ENCODE measurements at regions not wholly inside any gene's neighbourhood (a gene's known extent, or its start where the extent isn't known, plus 50 kb on each side); places are given as distances from the start of the nearest gene placed in this dataset.
"Not testable (repeated sequence)": the region's sequence is repeated elsewhere in the genome, so short reads cannot be mapped to it uniquely, and the experiment has no call there.

DNA sequence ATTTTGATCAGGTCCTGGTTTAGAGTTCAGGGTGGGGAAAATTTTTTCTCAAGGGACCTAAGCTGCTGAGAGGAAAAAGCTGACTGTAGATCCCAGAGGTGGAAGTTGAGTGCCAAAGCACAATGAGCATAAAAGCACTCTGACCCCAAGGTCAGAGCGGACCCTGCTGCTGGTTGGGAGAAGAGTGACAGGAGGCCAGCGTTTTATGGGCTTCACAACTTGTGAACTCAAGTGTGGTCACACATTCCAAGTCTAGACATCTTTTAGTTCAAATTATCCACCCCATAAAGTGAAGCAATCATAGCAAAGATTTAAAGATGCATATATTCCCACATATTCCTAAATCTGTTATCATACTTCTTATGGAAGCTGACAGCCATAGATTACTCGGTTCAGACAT lies 220.3 kb downstream of the CHIC2 start:
- Histone ChIP-seq H3K4me3 (no peak overlapping the region), H3K27ac (no peak overlapping the region), H3K9me3 (no peaks in the 10 kb centered on the region), H3K27me3 (no peaks in the 10 kb centered on the region), H3K4me1 (no peaks in the 10 kb centered on the region), H3K36me3 (no peaks in the 10 kb centered on the region)
- intact Hi-C loops (cut with DNase I), result no loop called here
- TF ChIP-seq, protein P1, sequence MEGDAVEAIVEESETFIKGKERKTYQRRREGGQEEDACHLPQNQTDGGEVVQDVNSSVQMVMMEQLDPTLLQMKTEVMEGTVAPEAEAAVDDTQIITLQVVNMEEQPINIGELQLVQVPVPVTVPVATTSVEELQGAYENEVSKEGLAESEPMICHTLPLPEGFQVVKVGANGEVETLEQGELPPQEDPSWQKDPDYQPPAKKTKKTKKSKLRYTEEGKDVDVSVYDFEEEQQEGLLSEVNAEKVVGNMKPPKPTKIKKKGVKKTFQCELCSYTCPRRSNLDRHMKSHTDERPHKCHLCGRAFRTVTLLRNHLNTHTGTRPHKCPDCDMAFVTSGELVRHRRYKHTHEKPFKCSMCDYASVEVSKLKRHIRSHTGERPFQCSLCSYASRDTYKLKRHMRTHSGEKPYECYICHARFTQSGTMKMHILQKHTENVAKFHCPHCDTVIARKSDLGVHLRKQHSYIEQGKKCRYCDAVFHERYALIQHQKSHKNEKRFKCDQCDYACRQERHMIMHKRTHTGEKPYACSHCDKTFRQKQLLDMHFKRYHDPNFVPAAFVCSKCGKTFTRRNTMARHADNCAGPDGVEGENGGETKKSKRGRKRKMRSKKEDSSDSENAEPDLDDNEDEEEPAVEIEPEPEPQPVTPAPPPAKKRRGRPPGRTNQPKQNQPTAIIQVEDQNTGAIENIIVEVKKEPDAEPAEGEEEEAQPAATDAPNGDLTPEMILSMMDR (IDR thresholded peaks at IDR 0.05), result no peak
- DNase-seq (ENCODE audit: extremely low spot score in 2 of 2), result no peak

DNA sequence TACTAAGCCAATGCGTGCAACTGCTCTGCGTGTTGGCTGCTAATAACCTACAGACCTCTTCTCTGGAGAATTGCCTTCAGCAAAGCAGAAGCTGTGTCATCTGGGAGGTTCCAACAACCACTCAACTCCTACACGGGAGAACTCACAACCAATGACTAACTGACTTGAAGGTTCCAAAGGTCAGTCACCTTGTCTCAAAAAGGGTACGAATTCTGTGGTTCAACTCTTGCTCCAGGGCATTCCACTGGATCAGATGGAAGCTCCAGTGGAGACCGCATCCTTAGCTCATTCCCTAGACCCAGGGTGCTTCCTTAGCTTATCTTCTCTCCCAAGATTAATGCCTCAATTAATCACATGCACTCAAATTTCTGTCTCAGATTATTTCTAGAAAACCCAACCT lies 222.7 kb downstream of the CHIC2 start:
- H3K4me3 ChIP-seq, result no peak overlapping the region
- no peak for DNase-seq (ENCODE audit: extremely low spot score in 2 of 2)
- H3K27me3 ChIP-seq, result no peaks in the 10 kb centered on the region
- intact Hi-C loops (cut with DNase I), result no loop called here
- TF ChIP-seq POLR2A (IDR thresholded peaks at IDR 0.05) (no peak), POLR2AphosphoS5 (IDR thresholded peaks at IDR 0.05; ENCODE audit: insufficient read depth in 1 of 2, low read depth in 1 of 2) (no peak)
- TF ChIP-seq, protein P1 (IDR thresholded peaks at IDR 0.05), result no peak
- H3K4me1 ChIP-seq, result no peaks in the 10 kb centered on the region
- no peaks in the 10 kb centered on the region for H3K36me3 ChIP-seq
- H3K9me3 ChIP-seq, result no peaks in the 10 kb centered on the region
- no peak overlapping the region for H3K27ac ChIP-seq

DNA sequence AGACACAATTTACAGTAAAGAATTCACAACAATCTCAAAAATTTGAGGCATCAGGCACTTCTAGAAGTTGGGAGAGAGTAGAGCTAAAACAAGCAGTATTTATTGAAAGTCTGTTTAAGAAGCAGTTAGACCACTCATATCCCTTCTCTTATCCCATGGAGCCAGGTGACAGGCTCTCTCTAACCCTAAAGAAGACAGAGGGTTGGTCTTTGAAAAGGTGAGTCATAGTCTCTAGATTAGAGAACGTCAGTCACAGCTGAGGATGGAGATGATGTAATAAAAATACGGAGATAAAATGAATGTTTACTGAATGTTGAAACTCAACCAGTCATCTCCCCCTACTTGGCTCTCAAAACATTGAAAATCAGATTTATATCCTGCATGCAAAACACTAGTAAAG lies 223.8 kb downstream of the CHIC2 start:
- no peaks in the 10 kb centered on the region for H3K36me3 ChIP-seq
- no peaks in the 10 kb centered on the region for H3K9me3 ChIP-seq
- H3K4me1 ChIP-seq, result no peaks in the 10 kb centered on the region
- intact Hi-C loops (cut with DNase I), result no loop called here
- DNase-seq (ENCODE audit: extremely low spot score in 2 of 2), result no peak
- no peaks in the 10 kb centered on the region for H3K27me3 ChIP-seq
- H3K4me3 ChIP-seq, result no peak overlapping the region
- H3K27ac ChIP-seq, result no peak overlapping the region
- TF ChIP-seq POLR2AphosphoS5 (IDR thresholded peaks at IDR 0.05; ENCODE audit: insufficient read depth in 1 of 2, low read depth in 1 of 2) (no peak), POLR2A (IDR thresholded peaks at IDR 0.05) (no peak)
- TF ChIP-seq, protein P1 (IDR thresholded peaks at IDR 0.05), result no peak

DNA sequence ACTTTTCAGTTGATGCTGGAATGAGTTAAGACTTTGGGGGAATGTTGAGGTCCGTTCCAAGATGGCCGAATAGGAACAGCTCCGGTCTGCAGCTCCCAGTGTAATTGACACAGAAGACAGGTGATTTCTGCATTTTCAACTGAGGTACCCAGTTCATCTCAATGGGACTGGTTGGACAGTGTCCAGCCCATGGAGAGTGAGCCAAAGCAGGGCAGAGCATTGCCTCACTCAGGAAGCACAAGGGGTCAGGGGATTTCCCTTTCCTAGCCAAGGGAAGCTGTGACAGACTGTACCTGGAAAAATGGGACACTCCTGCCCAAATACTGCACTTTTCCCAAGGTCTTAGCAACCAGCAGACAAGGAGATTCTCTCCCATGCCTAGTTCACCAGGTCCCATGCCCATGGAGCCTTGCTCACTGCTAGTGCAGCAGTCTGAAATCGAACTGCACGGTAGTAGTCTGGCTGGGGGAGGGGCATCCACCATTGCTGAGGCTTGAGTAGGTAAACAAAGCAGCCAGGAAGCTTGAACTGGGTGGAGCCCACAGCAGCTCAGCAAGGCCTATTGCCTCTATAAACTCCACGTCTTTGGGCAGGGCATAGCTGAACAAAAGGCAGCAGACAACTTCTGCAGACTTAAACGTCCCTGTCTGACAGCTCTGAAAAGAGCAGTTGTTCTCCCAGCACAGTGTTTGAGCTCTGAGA lies 231.0 kb downstream of the CHIC2 start:
- H3K36me3 ChIP-seq; DNase-seq (ENCODE audit: extremely low spot score in 2 of 2); H3K27ac ChIP-seq; H3K4me1 ChIP-seq; intact Hi-C loops (cut with DNase I); H3K27me3 ChIP-seq; H3K9me3 ChIP-seq; H3K4me3 ChIP-seq: not testable (repeated sequence)

DNA sequence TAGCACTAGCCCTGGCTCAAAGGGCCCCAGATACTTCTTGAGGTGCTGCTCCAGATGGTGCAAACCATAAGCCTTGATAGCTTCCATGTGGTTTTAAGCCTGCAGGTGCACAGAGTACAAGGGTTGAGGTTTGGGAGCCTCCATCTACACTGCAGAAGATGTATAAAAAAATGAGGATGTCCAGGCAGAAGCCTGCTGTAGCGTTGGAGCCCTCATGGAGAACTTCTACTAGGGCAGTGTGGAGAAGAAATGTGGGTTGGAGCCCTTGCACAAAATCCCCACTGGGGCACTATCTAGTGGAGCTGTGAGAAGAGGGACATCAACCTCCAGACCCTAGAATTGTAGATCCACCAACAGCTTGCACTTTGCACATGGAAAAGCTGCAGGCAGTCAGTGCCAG lies 231.9 kb downstream of the CHIC2 start:
- Histone ChIP-seq H3K4me3 (no peak overlapping the region), H3K4me1 (no peaks in the 10 kb centered on the region), H3K27ac (no peak overlapping the region), H3K9me3 (no peaks in the 10 kb centered on the region), H3K27me3 (no peaks in the 10 kb centered on the region), H3K36me3 (no peaks in the 10 kb centered on the region)
- TF ChIP-seq POLR2AphosphoS5 (IDR thresholded peaks at IDR 0.05; ENCODE audit: insufficient read depth in 1 of 2, low read depth in 1 of 2) (no peak), POLR2A (IDR thresholded peaks at IDR 0.05) (no peak)
- TF ChIP-seq, protein P1 (IDR thresholded peaks at IDR 0.05), result no peak
- intact Hi-C loops (cut with DNase I), result no loop called here
- DNase-seq (ENCODE audit: extremely low spot score in 2 of 2), result no peak
